ENCODE measurements at regions not wholly inside any gene's neighbourhood (a gene's known extent, or its start where the extent isn't known, plus 50 kb on each side); places are given as distances from the start of the nearest gene placed in this dataset.

DNA sequence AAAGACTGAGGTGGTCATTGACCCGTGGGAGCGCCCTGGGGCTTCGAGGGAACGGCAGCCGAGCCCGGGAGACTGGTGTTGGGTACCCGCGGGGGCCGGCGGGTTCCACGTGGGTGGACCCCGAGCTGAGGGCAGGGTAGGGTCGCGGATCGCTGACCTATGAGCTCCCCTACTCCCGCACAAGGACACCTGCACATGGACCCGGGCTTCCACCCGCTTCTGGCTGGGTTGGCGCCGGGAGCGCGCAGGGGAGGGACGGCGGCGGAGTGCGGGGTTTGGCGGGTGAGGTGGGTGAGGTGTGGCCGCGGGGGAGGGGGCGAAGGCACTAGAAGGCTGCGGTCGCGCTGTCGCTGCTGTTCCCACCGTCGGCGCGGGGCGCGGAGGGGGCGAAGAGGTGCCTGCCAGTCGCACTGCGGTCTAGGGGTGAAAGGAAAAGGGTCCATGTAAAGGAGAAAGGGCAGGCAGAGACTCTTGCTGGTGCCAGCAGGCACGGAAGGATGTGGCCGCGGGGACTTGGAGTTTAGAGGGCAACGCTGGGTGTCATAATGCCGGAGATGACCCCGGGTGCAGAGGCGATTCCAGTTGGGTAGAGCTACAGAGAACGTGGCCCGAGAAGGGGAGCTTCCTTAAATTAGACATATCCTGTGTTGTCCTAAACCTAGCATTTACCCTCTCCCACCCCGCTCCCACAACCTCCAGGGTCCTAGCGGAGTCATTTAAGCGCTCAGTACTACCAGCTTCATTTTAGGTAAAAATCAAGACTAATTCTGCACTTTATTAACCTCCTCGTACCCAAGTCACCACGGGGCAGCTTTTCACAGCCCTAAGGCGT lies 245.9 kb upstream of the TOPAZ1 start:
- no peak for DNase-seq

DNA sequence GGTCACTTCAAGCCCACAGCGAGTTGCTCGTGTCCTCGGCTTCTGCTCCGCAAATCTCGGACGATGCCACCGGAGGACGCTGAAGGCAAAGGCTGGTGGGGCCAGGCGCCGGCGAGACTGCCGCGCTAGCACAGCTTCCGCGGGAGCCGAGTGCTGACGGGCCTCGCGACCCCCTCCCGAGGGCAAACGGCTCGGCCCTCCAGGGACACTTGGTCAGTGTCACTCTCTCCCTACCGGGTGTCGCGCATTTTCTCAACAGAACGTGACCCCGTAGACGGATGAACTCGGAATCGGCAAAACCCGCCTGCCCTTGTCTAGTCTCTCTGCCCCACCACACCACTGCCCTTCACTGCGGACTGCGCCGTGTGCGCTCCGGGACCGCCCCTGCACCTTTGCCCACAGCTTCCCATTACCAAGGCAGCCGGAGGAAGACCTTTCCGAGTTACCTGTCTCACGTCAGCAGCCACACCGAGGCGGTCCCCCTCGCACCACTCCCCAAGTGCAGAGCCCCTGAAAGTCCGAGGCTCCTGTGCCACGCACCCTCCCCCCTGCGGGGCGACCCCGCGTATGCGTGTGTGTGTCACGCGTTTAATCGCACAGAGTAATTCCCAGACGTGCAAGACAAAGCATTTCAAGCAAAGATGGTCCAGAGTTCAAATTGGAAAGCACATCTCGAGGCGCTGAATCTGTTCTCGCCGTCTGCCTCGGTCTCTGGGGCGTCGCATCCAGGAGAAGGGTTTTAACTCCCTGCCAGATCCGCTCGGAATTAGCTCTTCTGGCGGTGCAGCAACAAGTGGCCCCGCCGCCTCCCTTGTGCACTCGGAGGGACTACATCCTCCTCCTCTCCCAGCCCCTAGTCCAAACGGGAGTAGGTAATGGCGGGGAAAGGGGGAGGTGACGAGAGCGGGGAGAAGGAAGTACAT lies 245.0 kb upstream of the TOPAZ1 start:
- DNase-seq, result no peak

DNA sequence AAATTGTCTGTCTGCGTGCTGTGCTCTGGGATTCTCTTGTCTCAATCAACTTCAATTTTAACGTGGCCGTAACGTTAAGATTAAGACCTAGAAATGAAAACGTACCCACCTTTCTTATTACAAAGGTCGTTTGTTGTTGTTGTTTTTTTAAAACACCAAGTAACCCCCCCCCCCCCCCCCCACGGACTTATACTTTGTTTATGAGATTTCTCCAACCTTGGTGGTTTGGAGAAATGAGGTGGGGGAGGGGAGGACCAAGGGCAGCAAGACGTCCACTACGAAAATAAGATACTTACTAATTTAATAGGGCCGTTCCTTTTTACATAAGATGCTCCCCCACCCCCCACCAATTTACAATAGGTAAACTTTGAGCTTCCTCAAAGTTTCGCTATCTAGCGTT lies 244.4 kb upstream of the TOPAZ1 start:
- DNase-seq, result no peak

DNA sequence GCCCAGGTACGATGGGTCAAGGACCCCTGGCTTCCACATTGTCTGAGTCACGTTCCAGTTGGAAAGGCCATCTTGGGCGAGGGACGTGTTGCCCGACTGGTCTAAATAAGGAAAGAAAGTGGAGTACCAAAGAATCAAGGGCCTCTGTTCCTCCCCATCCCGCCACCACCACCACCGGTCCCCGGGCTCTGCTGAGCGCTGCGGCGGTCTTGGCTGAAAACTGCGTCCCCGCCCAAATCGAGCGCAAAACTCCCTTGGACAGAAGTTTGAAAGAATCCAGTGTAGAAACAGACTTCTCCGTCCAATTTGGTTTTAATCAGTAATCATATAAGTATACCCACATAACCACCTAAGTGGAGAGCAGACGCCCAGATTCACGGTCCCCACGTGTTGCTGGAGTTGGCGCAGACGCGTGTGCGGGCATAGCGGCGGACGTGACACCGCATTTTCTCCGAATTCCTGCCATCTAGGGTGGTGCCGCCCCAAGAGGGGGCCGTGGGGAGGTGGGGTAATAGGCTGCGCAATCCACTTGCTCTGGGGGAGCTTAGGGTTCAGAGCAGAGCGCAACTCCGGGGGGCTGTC lies 243.8 kb upstream of the TOPAZ1 start:
- DNase-seq, result no peak

DNA sequence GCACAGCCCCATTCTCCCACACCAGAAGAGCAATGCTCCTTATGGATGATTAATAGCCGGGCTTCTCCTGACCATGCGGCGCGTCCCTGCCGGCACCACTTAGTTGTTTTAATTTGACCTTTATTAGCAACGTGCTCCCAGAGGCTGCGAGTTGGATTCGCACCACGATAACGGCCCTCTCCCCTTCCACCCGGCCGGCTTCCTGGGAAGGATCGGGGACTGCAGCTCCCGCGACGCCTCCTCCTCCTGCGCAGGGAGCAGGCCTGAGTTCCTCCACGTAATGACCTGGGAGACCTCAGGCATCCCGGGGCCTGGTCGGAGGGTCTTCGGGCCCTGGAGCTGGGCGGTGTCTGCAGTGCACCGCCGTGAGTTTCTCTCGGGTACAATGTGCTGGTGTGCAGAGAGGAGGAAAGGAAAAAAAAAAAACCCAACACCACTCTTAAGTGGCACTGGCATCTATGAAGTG lies 243.3 kb upstream of the TOPAZ1 start:
- DNase-seq, result no peak

DNA sequence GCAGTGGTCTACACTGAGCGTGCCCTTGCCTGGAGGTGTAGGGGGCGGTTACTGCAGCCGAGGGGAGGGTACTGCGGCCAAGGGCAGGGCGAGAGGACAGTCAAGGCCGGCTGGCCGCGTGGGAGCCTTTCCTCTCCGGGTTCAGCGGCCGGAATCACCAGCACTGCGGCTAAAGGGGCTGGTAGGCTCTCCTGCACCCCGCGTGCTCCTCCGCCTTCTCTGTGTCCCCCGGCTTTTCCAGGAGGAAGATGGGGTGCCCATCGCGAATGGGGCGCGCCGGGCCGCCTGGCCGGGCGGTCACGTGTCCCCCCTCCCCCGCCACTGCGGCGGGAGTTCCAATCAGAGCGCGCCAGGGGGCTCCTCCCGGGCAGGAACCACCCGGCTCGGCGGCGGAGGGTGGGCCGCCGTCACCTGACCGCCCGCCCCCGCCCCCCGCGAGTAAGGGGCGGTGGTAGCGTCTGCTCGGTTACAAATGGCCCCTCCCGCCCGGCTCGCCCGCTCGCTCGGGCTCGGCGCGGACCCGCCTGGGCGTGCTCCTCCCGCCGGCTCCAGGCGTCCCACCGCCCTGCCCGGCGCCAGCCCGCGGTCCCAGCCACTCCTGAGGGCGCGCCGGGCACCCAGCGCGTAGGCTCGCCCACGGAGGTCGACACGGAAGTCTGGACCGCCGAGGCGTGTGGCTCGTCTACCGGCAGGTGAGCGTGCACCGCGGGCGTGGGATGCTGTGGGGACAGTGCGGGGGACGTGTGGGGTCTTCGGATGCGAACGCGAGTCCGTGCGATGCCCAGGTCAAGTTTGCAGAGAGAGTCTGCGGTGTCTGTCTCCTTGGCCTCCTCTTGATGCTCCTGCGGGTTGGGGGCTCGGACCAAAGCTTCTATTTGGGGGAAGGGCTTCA lies 242.6 kb upstream of the TOPAZ1 start:
- no peak for DNase-seq

DNA sequence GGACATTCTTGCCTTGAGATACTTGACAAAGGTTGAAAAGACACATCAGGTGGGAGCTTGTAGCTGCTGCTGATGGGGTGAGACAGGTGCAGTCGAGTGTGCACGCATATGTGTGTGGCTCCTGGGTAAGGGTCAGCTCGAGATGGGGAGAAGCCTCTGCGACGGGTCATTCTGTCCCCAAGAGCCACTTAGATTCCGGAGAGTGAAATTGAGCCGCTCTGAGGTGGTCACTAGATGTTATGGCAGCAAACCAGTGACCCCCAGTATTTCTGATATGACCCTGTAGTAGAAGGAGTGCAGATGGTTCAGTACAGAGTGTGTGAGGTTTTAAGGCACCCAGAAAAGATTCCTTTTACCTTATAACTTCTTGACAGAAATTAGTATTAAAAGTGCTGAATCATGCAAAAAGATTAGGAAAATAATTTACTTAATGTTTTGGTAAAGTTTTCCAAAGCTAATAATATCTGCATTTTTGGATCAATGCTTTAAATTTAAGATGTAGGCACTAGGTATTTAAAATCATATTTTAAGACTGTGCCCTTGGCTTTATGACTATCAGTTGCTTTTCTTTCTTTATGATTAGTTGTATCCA lies 241.9 kb upstream of the TOPAZ1 start:
- no peak for DNase-seq

DNA sequence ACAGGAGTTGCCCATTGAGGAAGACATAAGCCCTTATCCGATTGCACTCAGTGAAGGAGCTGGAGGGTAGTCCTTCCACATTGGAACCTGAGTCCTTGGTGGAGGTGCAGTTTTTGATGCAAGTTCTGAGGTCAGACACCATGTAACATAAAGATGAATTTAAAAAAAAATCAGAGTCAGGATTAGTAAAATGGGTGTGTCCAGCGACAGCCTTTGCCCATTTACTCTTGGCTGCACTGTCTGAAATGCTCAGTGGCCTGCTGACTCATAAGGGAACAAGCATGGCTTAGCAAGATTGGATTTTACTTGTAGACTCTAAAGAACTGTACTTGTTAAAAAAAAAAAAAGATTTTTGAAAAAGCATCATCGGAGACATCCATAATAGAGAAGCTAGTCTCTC lies 241.1 kb upstream of the TOPAZ1 start:
- DNase-seq, result no peak

DNA sequence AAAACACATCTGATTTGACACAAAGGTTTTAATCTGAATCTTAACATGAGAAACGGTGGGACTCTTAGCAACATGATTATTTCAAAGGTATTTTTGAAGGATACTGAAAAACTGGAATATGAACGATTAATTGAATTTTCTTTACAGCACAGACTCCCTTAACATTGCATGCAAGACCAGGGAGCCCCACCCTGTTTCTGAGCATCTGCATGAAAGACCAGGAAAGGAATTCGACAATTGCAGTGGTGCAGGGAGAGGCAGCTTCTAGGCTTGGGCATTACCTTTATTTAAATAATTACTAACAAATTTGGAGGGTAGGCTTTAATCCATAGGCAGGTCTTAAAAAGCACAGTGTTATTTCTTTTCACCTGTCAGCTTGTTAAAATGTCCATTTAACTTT lies 240.6 kb upstream of the TOPAZ1 start:
- DNase-seq, result no peak

DNA sequence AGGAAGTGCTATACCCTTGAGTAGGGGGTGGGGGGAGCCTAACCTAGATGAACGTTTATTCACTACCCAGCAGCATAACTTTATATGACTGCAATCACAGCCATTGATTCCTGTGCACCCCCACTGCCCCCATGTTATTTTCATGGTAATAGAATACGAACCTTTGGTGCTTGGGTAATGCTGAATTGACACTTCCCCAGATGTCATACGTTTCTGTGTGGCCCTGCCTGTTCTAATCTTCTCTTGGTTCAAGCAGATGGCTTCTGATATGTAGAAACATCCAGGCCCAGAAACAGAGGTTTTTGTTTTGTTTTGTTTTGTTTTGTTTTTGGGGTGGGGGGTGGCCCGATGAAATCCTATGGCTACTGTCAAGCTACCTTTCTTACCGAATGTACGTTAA lies 237.9 kb upstream of the TOPAZ1 start:
- DNase-seq, result no peak

DNA sequence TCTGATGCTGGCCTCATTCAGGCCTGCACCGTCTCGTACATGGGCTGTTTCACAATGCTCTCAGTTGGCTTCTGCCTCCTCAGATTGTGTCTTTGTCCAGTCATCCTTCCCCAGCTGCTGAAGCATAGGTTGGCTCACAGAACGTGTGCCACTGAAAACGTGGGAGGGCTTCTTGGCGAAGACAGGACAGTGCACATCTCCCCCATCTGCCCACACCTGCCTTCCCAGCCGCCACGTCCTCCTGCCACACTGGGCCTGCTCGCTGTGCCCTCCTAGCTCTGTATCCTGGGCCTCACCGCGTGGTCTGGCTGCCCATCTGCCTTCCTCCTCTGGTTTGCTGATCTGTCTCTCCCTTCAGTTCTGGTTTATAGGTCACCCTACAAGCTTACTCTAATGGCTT lies 230.0 kb upstream of the TOPAZ1 start:
- DNase-seq, result no peak

DNA sequence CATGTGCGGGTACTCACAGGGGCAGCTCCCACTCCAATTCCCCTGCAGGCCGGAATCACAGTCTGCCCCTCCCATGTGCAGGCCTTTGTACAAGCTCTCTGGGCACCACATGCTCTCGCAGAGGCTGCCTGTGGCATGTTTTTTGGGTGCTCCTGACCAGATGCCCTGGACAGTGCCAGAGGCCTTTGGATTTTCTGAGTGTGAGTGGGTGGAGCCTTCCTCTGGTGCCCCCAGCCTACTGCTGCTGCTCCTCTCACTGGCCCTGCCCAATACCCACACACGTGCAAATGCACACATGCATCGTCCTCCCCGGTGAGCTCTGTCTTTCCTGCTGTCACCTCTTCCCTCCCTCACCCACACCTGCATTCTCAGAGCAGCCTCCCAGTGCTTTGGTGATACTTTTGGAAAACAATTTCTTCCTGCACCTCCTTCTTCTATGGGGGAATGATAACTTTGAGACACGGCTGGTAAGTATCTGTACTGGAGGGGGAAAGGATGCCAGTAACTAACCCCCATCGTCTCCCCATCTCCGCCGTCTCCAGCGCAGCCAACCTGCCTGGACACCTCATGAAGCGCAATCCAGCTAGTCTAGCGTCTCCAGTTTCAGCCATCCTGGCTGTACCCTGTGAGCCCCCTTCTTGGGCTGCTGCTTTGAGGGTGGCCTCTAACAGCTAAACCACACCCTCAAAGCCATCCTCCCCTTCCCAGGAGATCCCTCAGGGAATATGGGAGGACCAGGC lies 229.4 kb upstream of the TOPAZ1 start:
- DNase-seq, result no peak

DNA sequence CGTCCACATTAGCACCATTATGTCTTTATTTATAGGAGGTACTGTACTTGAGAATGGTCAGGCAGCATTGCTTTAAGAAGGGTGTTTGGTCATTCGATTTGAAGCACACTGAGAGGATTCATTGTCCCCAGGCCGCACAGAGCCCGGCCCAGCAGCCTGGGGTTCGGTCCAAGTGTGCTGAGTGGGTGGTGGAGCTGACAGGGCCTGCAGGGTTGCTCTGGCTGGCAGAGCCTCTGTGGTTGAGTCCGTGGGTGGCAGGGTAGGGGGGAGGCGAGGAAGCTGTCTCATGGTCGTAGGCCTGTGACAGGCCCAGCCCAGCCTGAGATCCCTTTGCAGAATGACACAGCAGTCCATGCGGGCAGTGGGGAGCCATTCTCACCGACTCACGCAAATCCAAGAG lies 227.7 kb upstream of the TOPAZ1 start:
- no peak for DNase-seq

DNA sequence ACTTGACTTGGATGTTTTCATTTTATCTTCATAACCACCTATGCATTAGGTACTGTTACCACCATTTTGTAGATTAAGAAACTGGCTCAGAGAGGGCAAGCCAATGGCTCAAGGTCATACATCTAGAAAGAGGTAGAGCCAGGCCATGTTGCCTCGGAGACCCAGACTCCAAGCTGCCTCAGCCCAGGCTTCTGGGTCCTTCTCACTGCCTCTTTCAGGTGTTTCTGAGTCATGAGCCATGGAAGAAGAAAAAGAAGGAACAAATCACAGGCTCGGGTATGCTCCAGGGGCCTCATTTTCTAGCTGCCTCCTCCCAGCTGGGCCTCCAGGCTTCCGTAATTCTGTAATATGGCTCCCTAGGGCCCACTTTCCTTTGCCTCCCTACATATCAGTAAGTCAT lies 226.5 kb upstream of the TOPAZ1 start:
- DNase-seq, result no peak

DNA sequence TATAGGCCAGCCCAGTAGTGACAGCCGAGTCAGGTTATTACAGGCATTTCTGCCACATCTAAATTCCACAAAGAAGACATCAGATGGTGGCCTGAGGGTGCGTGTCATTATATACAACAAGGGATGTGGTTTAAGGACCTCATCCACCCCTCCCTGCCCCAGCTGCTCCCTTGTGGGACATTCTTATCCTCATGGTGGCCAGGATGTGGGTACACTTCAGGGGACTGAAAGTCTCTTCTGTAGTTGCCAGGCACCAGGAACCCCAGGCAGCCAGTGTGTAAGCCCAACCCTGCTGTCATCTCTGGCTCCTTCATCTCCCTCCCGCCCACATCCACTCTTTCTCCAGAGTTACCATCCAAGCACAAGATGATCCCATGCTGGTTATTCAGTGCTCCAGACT lies 224.9 kb upstream of the TOPAZ1 start:
- DNase-seq, result no peak

DNA sequence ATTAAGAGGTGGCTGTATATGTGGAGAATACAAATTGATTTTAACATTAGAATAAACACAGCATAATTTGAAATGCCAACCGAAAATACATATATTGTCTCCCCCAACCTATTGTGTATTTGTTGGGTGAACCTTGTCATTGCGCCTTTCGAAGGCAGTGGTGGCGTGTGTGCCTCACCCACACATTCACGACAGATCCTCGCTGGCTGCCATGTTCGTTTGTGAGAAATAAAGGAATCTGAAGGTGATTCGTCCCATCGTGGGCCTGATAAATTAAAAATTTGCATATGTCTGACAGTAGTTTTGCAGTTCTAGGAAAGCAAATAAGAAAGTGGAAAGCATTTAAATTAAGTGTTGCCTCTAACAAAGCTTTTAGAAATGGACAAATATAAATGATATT lies 222.8 kb upstream of the TOPAZ1 start:
- DNase-seq, result no peak

DNA sequence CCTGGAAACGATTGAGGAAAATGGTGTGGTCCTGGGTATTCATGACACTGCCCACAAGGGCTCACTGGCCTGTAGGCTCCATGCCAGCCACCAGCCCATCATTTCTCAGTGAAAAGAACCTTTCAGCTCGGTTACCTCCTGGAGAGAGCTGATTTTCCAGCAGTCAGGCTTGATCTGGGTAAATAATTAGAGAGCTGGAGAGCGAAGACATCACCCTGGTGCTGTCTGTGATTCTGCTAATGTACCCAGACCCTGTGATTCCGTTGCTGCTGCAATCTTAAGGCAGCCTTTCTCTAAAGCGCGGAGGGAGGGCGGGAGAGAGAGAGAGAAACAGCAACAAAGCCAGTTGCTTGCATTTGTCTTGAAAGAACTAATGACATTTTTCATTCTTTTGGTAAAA lies 221.9 kb upstream of the TOPAZ1 start:
- no peak for DNase-seq

DNA sequence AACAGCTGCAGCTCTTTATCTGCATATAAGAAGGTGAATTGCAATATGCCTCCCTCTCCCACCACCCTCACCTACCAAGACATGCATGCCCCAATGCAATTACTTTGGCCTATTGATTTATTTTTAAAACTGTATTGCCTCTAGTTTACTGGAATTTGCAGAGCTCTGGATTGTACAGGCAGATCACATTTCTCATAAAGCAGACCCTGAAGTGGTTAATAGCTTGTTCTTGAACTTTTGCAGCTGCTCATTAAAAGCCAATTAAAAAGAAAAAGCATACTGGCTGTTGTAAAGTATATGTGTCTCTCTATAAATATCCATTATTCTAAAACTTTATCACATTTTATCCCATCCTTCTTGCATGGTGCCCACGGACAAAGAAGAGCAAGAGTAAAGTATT lies 221.5 kb upstream of the TOPAZ1 start:
- no peak for DNase-seq

DNA sequence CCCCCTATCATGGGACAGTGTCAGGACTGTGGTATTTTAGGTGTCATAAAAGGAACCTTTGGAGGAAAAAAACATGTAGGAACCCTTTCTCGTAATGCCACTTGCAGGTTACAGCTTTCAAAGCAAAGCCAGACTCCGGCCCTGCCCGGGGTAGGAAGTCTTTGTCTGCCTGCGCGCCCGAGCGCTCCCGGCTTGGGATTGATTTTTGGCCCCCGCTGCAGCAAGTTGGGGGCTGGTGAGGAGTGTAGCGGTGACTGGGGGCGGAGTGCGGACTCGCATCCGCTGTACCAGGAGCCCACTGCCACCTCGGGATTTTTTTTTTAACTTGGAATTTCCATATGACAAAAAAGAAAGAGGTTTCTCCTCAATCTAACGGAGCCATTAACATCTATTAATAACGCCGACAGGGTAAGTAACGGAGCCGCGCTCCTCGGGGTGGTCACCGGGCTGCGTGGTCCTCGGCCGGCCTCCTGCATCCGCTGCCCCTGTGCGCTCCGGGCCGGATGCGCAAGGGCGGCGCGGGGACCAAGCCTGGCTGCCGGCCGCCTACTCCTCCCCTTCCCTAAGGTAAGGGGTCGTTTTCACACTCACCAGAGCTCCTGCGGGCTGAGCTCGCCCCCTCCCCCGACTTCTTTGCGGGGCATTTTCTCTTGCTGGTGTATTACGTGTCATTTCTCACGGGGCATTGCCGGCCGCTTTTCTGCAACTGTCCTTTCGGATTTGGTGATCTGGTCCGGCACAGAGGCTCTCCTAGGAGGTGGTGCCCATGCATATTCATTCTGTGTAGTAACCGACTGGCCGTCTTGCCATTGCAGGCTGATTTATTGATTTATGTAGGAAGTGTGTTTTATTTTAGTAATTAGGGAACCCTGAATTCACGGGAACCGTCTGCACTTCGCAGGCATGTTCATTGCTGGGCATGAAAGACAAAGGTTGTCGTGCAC lies 219.8 kb upstream of the TOPAZ1 start:
- DNase-seq, result no peak

DNA sequence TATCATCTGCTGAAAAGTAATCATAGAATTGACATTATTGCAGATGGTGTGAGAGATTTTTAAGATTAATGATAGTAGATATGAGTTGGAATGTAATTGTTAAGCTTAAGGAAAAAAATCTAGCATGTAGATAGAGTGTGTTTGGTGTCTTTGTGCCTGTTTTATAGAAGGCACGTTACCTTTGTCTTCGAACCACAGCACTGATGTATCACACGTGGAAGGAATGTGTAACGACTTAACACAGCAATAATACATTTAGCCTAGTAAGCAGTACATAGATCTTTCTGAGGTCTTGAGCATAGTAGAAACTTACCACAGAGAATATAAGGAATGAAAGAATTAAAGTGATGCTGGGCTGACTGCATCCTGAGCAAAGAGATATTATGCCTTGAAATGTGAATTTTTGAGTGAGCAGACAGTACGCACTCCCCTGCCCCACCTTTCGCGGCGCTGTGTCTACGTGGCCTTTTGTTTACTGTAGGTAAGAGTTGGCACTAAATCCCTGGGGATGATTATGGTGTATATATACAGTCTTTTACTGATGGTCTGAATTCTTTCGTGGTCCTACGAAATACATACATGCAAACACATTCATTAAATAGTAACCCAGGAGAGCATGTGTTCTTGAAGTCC lies 217.6 kb upstream of the TOPAZ1 start:
- DNase-seq, result no peak
